ENCODE measurements at regions not wholly inside any gene's neighbourhood (a gene's known extent, or its start where the extent isn't known, plus 50 kb on each side); places are given as distances from the start of the nearest gene placed in this dataset.

- TF ChIP-seq GATA3 (IDR thresholded peaks at IDR 0.05; ENCODE audit: low read depth, low read length) (no peak), GATA2 (IDR thresholded peaks at IDR 0.05; ENCODE audit: low read depth, low read length) (no peak)
Measured at GRCh38 chr12:41697161-41697560, 447.5 kb downstream of the GXYLT1 start.
